ENCODE measurements at regions not wholly inside any gene's neighbourhood (a gene's known extent, or its start where the extent isn't known, plus 50 kb on each side); places are given as distances from the start of the nearest gene placed in this dataset.

- TF ChIP-seq TAF7 (tag; IDR thresholded peaks at IDR 0.05) (no peak), L3MBTL2 (IDR thresholded peaks at IDR 0.05) (no peak), MAX (CRISPR knock-in tag; IDR thresholded peaks at IDR 0.05) (no peak), ZBTB26 (CRISPR knock-in tag; IDR thresholded peaks at IDR 0.05) (no peak)
Measured at GRCh38 chr10:60606343-60607080, 171.8 kb upstream of the CDK1 start.
